AG10803 (cell line): ENCODE measurements at regions not wholly inside any gene's neighbourhood (a gene's known extent, or its start where the extent isn't known, plus 50 kb on each side); places are given as distances from the start of the nearest gene placed in this dataset.

Source experiments
- DNase-seq: peaks from one replicate; pipeline ENCODE4 v3.0.0; 2010; ENCODE audit warnings: low read depth
- H3K4me3 ChIP-seq: 2 replicates; pipeline ENCODE4 v1.5.1; 2011; ENCODE audit warnings: mild to moderate bottlenecking, low read length, control low read depth
- TF ChIP-seq, protein P1 (sequence below): conservative IDR thresholded peaks from 2 replicates; pipeline ENCODE4 v1.5.1; 2011; ENCODE audit warnings: mild to moderate bottlenecking, low read length, control low read depth, inconsistent platforms

- DNase-seq, result no peak
- H3K4me3 ChIP-seq, result no peak overlapping the region
- TF ChIP-seq, protein P1, sequence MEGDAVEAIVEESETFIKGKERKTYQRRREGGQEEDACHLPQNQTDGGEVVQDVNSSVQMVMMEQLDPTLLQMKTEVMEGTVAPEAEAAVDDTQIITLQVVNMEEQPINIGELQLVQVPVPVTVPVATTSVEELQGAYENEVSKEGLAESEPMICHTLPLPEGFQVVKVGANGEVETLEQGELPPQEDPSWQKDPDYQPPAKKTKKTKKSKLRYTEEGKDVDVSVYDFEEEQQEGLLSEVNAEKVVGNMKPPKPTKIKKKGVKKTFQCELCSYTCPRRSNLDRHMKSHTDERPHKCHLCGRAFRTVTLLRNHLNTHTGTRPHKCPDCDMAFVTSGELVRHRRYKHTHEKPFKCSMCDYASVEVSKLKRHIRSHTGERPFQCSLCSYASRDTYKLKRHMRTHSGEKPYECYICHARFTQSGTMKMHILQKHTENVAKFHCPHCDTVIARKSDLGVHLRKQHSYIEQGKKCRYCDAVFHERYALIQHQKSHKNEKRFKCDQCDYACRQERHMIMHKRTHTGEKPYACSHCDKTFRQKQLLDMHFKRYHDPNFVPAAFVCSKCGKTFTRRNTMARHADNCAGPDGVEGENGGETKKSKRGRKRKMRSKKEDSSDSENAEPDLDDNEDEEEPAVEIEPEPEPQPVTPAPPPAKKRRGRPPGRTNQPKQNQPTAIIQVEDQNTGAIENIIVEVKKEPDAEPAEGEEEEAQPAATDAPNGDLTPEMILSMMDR, result no peak
Measured at GRCh38 chr5:34536699-34537098, 119.4 kb upstream of the RAI14 start.

DNA sequence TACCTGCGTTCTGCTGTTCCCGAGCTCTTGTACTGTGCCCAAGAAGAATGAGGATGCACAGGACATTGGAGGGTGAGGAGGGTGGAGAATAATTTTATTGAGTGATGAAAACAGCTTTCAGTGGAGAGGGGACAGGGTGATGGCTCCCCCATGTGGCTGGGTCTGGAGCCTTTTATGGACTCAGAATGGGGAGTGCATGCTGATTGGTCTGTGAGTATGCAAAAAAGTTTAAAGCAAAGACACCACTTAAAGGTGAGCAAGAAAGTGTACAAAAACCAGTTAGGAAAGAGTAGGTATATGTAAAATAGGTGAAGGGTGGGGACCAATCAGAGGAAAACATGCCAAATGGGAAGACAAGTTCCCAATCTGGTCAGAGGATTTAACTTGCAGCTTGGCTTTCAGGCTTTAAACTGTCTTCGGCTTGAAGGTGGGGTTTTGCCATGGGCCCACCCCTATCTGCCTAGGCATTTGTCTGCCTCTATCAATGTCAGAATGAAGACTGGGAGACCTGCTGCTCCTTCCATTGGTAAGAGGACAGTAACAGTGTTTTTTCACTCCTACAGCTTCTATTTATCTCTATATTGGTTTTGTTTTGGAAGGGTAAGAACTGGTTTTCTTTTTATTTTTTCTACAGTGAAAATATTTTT is 118.0 kb upstream of the RAI14 start:
- no peak overlapping the region for H3K4me3 ChIP-seq
- TF ChIP-seq, protein P1, result peak; percentile 44
- DNase-seq, result no peak

GRCh38 chr5:34539183-34539582 is 116.9 kb upstream of the RAI14 start:
- H3K4me3 ChIP-seq, result no peak overlapping the region
- TF ChIP-seq, protein P1, result no peak
- DNase-seq, result no peak

DNA sequence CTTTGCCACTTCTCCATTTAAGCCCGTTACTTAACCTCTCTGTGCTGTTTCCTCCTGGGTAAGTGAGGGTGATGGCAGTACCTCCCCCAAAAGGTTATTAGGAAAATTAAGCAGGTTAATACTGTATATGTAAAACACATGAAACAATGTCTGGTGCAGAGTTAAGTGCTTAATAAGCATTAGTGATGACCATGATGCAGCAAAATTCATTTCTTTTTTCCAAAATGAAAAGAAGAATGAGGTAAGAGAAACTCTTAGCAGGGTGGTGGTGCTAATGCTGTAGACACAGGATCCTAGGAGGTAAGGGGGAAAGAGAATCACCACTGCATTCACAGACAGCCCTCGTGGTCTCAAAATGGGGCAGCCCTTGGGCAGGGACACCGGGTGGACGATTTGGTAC is 115.1 kb upstream of the RAI14 start:
- H3K4me3 ChIP-seq, result no peak overlapping the region
- no peak for DNase-seq
- TF ChIP-seq, protein P1, result no peak

DNA sequence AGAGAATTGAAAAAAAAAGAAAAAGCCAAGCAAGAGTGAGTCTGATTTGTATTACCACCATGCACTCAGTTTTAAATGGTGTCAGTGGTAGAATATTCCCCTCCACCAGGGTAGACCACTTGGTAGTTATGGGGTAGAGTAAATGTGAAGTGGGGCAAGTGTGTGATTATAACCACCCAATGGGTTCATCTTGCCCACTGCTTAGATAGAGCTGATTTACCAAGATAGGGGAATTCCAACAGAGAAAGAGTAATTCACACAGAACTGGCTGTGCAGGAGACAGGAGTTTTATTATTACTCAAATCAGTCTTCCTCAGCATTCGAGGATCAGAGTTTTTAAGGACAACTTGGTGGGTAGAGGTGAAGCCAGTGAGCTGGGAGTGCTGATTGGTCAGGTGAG is 113.3 kb upstream of the RAI14 start:
- TF ChIP-seq, protein P1, result no peak
- no peak overlapping the region for H3K4me3 ChIP-seq
- DNase-seq, result no peak

DNA sequence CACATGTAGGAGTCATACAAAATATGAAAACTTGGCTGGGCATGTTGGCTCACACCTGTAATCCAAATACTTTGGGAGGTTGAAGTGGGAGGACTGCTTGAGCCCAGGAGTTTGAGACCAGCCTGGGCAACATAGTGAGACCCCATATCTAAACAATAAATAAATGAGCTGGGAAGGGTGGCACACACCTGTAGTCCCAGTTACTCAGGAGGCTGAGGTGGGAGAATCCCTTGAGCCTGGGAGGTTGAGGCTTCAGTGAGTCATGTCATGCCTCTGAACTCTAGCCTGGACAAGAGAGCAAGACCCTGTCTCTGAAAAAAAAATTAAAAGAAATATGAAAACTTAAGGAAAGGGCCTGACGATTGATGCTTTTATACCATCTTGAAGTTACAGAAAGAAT is 112.4 kb upstream of the RAI14 start:
- H3K4me3 ChIP-seq, result no peak overlapping the region
- TF ChIP-seq, protein P1, result no peak
- no peak for DNase-seq

DNA sequence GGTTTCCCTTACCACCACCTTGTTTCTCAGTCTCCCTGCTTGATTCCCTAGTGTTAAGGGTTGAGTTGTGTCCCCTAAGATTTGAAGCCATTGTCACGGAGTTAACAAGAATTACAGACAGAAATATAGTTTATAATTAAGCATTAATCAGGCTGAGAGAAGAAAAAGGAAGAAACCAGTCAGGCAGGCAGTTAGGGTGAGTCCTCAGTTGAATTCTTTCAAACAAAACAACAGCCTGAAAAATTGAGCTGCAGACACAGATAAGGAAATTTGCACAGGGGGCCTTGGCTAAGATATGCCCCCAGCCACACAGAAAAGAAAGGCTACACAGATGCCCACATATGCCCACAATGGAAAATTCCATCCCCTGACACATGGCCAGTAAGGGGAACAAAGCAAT is 111.7 kb upstream of the RAI14 start:
- no peak for DNase-seq
- TF ChIP-seq, protein P1, result no peak
- H3K4me3 ChIP-seq, result no peak overlapping the region
